ENCODE measurements at regions not wholly inside any gene's neighbourhood (a gene's known extent, or its start where the extent isn't known, plus 50 kb on each side); places are given as distances from the start of the nearest gene placed in this dataset.

GRCh38 chr18:34970106-34970505 lies 71.1 kb upstream of the MAPRE2 start:
- DNase-seq (ENCODE audit: low spot score), result no peak
- H3K4me3 ChIP-seq (ENCODE audit: severe bottlenecking), result no peak overlapping the region
- H3K27ac ChIP-seq (ENCODE audit: poor library complexity, severe bottlenecking), result no peak overlapping the region
- no peaks in the 10 kb centered on the region for H3K4me1 ChIP-seq (ENCODE audit: insufficient read depth, poor library complexity, severe bottlenecking)
- no peaks in the 10 kb centered on the region for H3K36me3 ChIP-seq (ENCODE audit: low read depth)
- no peaks in the 10 kb centered on the region for H3K9me3 ChIP-seq (ENCODE audit: severe bottlenecking)
- ATAC-seq (ENCODE audit: low read depth), result 0 out of 3 replicates have a peak, but pooled peaks have one; percentile 21
- TF ChIP-seq, protein P1, sequence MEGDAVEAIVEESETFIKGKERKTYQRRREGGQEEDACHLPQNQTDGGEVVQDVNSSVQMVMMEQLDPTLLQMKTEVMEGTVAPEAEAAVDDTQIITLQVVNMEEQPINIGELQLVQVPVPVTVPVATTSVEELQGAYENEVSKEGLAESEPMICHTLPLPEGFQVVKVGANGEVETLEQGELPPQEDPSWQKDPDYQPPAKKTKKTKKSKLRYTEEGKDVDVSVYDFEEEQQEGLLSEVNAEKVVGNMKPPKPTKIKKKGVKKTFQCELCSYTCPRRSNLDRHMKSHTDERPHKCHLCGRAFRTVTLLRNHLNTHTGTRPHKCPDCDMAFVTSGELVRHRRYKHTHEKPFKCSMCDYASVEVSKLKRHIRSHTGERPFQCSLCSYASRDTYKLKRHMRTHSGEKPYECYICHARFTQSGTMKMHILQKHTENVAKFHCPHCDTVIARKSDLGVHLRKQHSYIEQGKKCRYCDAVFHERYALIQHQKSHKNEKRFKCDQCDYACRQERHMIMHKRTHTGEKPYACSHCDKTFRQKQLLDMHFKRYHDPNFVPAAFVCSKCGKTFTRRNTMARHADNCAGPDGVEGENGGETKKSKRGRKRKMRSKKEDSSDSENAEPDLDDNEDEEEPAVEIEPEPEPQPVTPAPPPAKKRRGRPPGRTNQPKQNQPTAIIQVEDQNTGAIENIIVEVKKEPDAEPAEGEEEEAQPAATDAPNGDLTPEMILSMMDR (IDR thresholded peaks at IDR 0.05; ENCODE audit: poor library complexity, severe bottlenecking), result no peak
- H3K27me3 ChIP-seq (ENCODE audit: insufficient read depth, poor library complexity, severe bottlenecking), result peaks cover 33% of the 10 kb centered on the region

DNA sequence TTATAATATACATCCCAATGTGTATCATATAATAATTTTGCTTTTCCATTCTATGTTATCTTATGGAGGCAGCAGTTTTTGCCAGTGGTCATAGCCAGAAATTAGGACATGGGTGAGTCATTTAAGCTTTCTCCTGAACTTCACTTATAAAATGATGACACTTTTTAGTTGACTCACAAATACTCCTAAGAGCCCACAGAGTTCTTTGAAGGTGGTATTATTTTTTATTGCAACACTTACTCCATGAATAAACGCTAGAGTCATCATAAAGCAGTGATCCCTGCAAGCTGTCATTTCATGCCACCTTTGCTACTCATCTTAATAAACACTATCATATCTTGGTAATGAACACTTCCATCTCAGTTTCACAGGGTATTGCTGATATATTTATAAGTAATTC lies 69.9 kb upstream of the MAPRE2 start:
- Histone ChIP-seq H3K4me3 (ENCODE audit: severe bottlenecking) (no peak overlapping the region), H3K27ac (ENCODE audit: poor library complexity, severe bottlenecking) (no peak overlapping the region), H3K27me3 (ENCODE audit: insufficient read depth, poor library complexity, severe bottlenecking) (peaks cover 45% of the 10 kb centered on the region), H3K9me3 (ENCODE audit: severe bottlenecking) (no peaks in the 10 kb centered on the region), H3K36me3 (ENCODE audit: low read depth) (no peaks in the 10 kb centered on the region), H3K4me1 (ENCODE audit: insufficient read depth, poor library complexity, severe bottlenecking) (no peaks in the 10 kb centered on the region)
- TF ChIP-seq, protein P1 (IDR thresholded peaks at IDR 0.05; ENCODE audit: poor library complexity, severe bottlenecking), result no peak
- no peak for DNase-seq (ENCODE audit: low spot score)
- peak; percentile 45; the same call in 2 of the 3 replicates for ATAC-seq (ENCODE audit: low read depth)

DNA sequence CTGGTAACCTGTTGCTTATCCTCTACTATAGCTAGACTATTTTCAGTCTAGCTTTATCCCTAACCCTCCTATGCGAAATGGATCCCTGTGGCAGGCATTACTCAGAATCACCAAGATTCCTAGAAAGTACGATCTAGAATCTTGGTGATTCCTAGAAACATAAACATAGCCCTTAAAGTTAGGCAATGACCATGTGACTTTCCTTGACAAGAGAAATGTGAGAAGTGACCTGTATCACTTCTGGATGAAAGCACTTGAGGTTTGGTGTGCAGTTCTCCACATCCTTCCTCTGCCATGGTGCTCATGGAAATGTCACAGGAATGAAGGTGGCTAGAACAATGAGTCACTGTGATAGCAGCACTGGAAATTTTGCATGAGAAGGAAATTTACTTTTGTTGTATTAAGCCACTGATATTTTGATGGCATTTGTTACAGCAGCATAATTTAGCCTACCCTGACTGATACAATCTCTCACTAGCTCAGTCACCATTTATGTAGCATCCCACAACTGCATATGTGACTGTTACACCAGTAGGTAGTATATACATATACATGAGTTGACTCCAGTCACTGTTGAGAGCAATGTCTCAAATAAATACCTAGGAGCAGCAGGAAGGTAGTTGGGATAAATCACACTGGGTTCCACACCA lies 68.3 kb upstream of the MAPRE2 start:
- Histone ChIP-seq H3K27ac (ENCODE audit: poor library complexity, severe bottlenecking) (no peak overlapping the region), H3K4me1 (ENCODE audit: insufficient read depth, poor library complexity, severe bottlenecking) (peaks cover under 1% of the 10 kb centered on the region), H3K4me3 (ENCODE audit: severe bottlenecking) (no peak overlapping the region), H3K9me3 (ENCODE audit: severe bottlenecking) (no peaks in the 10 kb centered on the region), H3K36me3 (ENCODE audit: low read depth) (no peaks in the 10 kb centered on the region), H3K27me3 (ENCODE audit: insufficient read depth, poor library complexity, severe bottlenecking) (peaks cover 61% of the 10 kb centered on the region)
- no peak for DNase-seq (ENCODE audit: low spot score)
- ATAC-seq (ENCODE audit: low read depth), result no peak
- TF ChIP-seq, protein P1 (IDR thresholded peaks at IDR 0.05; ENCODE audit: poor library complexity, severe bottlenecking), result no peak

DNA sequence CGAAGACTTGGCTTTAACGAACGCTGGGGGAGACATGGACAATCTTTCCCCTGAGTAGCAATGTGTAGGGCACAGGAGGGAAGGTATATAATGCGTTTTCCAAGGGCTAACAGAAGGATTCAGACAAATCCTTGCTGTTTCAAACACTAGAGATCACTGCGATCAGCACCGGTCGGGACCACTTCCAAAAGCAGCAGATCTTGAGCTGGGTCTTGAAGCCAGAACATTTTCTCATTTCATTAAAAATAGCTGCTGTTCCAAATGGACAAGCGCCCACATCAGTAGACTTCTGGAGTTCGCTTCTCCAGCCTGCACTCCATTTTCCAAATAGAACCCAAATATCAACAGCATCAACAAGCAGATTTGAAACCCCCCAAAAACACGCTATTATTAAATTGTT lies 65.1 kb upstream of the MAPRE2 start:
- H3K36me3 ChIP-seq (ENCODE audit: low read depth), result no peaks in the 10 kb centered on the region
- ATAC-seq (ENCODE audit: low read depth) (no peak), DNase-seq (ENCODE audit: low spot score) (no peak)
- peaks cover 68% of the 10 kb centered on the region for H3K27me3 ChIP-seq (ENCODE audit: insufficient read depth, poor library complexity, severe bottlenecking)
- H3K27ac ChIP-seq (ENCODE audit: poor library complexity, severe bottlenecking), result no peak overlapping the region
- TF ChIP-seq, protein P1 (IDR thresholded peaks at IDR 0.05; ENCODE audit: poor library complexity, severe bottlenecking), result no peak
- H3K9me3 ChIP-seq (ENCODE audit: severe bottlenecking), result no peaks in the 10 kb centered on the region
- peaks cover 16% of the 10 kb centered on the region for H3K4me1 ChIP-seq (ENCODE audit: insufficient read depth, poor library complexity, severe bottlenecking)
- no peak overlapping the region for H3K4me3 ChIP-seq (ENCODE audit: severe bottlenecking)

- peaks cover 16% of the 10 kb centered on the region for H3K4me1 ChIP-seq (ENCODE audit: insufficient read depth, poor library complexity, severe bottlenecking)
- ATAC-seq (ENCODE audit: low read depth), result no peak
- no peaks in the 10 kb centered on the region for H3K9me3 ChIP-seq (ENCODE audit: severe bottlenecking)
- DNase-seq (ENCODE audit: low spot score), result no peak
- TF ChIP-seq, protein P1 (IDR thresholded peaks at IDR 0.05; ENCODE audit: poor library complexity, severe bottlenecking), result no peak
- H3K4me3 ChIP-seq (ENCODE audit: severe bottlenecking), result peak overlapping the region; percentile 13
- H3K27ac ChIP-seq (ENCODE audit: poor library complexity, severe bottlenecking), result no peak overlapping the region
- H3K27me3 ChIP-seq (ENCODE audit: insufficient read depth, poor library complexity, severe bottlenecking), result peaks cover 68% of the 10 kb centered on the region
- no peaks in the 10 kb centered on the region for H3K36me3 ChIP-seq (ENCODE audit: low read depth)
These were observed 64.7 kb upstream of the MAPRE2 start for GRCh38 chr18:34976534-34976898.

Data from RWPE2 (cell line).